ENCODE measurements at regions not wholly inside any gene's neighbourhood (a gene's known extent, or its start where the extent isn't known, plus 50 kb on each side); places are given as distances from the start of the nearest gene placed in this dataset.

DNA sequence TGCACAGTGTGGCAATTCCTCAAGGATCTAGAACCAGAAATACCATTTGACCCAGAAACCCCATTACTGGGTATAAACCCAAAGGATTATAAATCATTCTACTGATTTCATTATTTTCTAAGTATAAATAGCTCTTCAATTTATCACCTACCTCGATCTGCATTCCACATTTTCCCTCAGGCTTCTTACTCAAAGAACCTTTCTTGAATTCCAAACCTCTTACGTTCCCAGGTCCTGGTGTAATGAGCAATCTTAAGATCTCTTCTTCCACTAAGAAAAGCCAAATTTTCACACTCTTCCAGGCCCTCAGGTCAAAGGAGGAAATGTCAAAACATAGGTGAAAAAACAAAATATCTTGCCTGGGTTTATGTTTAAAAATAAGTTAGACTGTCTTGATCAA, 237.3 kb upstream of the GPC6 start:
- Histone ChIP-seq H3K4me3 (ENCODE audit: low read depth, low read length) (no peak overlapping the region), H3K27me3 (ENCODE audit: control insufficient read depth, insufficient read depth, low read length) (no peaks in the 10 kb centered on the region), H3K36me3 (ENCODE audit: control insufficient read depth, insufficient read depth, low read length) (no peaks in the 10 kb centered on the region)
- TF ChIP-seq, protein P1, sequence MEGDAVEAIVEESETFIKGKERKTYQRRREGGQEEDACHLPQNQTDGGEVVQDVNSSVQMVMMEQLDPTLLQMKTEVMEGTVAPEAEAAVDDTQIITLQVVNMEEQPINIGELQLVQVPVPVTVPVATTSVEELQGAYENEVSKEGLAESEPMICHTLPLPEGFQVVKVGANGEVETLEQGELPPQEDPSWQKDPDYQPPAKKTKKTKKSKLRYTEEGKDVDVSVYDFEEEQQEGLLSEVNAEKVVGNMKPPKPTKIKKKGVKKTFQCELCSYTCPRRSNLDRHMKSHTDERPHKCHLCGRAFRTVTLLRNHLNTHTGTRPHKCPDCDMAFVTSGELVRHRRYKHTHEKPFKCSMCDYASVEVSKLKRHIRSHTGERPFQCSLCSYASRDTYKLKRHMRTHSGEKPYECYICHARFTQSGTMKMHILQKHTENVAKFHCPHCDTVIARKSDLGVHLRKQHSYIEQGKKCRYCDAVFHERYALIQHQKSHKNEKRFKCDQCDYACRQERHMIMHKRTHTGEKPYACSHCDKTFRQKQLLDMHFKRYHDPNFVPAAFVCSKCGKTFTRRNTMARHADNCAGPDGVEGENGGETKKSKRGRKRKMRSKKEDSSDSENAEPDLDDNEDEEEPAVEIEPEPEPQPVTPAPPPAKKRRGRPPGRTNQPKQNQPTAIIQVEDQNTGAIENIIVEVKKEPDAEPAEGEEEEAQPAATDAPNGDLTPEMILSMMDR (IDR thresholded peaks at IDR 0.05; ENCODE audit: insufficient read depth, low read length, poor library complexity, severe bottlenecking) = no peak
- DNase-seq (ENCODE audit: low read depth) = no peak

DNA sequence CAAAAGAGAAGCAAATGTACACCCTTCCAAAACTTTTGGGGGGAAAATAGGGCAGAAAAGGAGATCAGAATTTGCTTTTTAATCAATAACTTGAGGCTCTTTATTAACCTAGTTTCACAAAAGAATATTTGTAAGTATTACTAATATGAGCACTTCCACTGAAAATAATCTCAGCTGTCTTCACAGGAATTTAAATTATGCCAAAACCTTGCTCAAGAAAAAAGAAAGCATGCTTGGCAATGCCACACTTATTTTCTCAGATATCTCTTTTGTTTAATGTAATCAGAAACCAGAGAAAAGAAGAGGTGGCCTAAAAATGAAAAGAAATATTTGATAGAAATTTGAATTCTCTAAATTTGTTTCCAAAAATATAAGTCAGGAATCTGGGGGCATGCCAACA, 234.9 kb upstream of the GPC6 start:
- Histone ChIP-seq H3K27me3 (ENCODE audit: control insufficient read depth, insufficient read depth, low read length) (no peaks in the 10 kb centered on the region), H3K36me3 (ENCODE audit: control insufficient read depth, insufficient read depth, low read length) (no peaks in the 10 kb centered on the region), H3K4me3 (ENCODE audit: low read depth, low read length) (no peak overlapping the region)
- TF ChIP-seq, protein P1 (IDR thresholded peaks at IDR 0.05; ENCODE audit: insufficient read depth, low read length, poor library complexity, severe bottlenecking) = no peak
- DNase-seq (ENCODE audit: low read depth) = no peak

DNA sequence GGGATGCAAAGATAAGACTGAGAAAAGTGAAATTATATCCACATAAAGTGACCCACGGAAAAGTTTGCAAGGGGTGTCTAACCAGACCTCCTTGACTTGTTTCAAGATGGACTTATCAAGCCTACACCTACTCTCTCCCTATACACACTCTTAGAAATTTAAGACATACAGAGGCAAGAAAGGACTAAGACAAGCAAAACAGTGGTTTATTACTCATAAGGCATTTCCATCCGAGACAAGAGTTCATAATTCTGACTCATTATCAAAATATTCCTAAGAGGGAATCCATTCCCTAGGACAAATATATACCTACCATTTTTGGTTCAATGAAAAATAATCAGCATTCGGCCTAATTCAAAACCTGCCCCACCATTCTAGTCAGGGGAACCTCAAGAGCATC, 232.6 kb upstream of the GPC6 start:
- Histone ChIP-seq H3K4me3 (ENCODE audit: low read depth, low read length) (no peak overlapping the region), H3K36me3 (ENCODE audit: control insufficient read depth, insufficient read depth, low read length) (no peaks in the 10 kb centered on the region), H3K27me3 (ENCODE audit: control insufficient read depth, insufficient read depth, low read length) (no peaks in the 10 kb centered on the region)
- no peak for DNase-seq (ENCODE audit: low read depth)
- TF ChIP-seq, protein P1 (IDR thresholded peaks at IDR 0.05; ENCODE audit: insufficient read depth, low read length, poor library complexity, severe bottlenecking) = no peak

DNA sequence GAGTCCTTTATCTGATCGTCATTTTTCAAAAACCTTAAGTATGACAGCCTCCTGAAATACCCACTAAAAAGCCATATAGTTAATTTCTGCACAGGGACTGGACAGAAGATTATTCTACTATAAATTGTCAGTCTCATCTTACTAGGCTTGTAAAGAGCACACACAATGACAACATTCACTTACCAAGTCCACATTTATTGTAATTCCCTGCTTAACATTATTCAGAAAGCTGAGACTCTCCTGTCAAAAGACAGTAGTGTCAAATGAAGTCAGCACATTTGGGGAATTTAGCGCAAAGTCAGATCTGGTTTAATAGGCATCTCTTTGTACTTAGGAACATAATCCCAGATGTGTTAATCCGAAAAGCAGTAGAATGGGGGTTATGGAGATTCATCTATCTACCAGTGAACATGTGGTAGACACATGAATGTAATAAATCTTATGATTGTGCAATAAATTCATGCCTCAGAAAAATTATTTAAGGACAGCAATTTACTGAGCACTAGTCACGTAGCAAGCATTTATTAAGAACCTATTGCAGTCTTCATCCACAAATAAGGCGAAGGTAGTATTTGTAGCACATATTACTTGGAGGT, 224.6 kb upstream of the GPC6 start:
- H3K27me3 ChIP-seq (ENCODE audit: control insufficient read depth, insufficient read depth, low read length) = no peaks in the 10 kb centered on the region
- TF ChIP-seq, protein P1 (IDR thresholded peaks at IDR 0.05; ENCODE audit: insufficient read depth, low read length, poor library complexity, severe bottlenecking) = no peak
- H3K36me3 ChIP-seq (ENCODE audit: control insufficient read depth, insufficient read depth, low read length) = no peaks in the 10 kb centered on the region
- no peak overlapping the region for H3K4me3 ChIP-seq (ENCODE audit: low read depth, low read length)
- DNase-seq (ENCODE audit: low read depth) = no peak

DNA sequence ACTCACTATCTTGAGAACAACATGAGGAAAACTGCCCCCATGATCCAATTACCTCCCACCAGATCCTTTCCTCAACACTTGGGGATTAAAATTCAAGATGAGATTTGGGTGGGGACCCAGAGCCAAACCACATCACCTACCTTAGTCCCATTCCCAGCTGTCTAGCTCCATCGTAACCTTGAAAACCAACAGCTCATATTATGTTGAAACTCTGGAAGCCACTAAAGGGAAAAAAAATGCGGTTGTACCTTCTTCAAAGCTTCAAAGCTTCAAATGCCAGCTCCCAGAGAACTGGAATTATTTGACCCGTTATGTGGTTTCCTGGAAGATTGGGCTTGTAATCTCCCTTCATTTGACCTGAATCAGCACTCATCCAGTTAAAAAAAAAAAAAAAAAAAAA, 223.1 kb upstream of the GPC6 start:
- TF ChIP-seq, protein P1 (IDR thresholded peaks at IDR 0.05; ENCODE audit: insufficient read depth, low read length, poor library complexity, severe bottlenecking) = no peak
- Histone ChIP-seq H3K27me3 (ENCODE audit: control insufficient read depth, insufficient read depth, low read length) (no peaks in the 10 kb centered on the region), H3K4me3 (ENCODE audit: low read depth, low read length) (no peak overlapping the region), H3K36me3 (ENCODE audit: control insufficient read depth, insufficient read depth, low read length) (no peaks in the 10 kb centered on the region)
- no peak for DNase-seq (ENCODE audit: low read depth)

DNA sequence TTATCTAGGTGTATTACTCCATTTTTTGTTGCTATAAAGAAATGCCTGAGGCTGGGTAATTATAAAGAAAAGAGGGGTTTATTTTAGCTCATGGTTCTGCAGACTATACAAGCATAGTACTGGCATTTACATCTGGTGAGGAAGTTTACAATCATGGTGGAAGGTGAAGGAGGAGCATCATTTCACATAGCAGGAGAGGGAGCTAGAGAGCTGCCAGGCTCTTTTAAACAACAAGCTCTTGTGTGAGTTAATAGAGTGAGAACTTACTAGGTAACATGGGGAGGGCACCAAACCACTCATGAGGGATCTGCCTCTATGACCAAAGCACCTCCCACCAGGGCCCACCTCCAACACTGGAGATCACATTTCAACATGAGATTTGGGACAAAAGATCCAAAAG, 221.7 kb upstream of the GPC6 start:
- no peak for DNase-seq (ENCODE audit: low read depth)
- H3K4me3 ChIP-seq (ENCODE audit: low read depth, low read length) = no peak overlapping the region

More for the DNA sequence above, 221.7 kb upstream of the GPC6 start:
- Histone ChIP-seq H3K36me3 (ENCODE audit: control insufficient read depth, insufficient read depth, low read length) (no peaks in the 10 kb centered on the region), H3K27me3 (ENCODE audit: control insufficient read depth, insufficient read depth, low read length) (no peaks in the 10 kb centered on the region)
- TF ChIP-seq, protein P1 (IDR thresholded peaks at IDR 0.05; ENCODE audit: insufficient read depth, low read length, poor library complexity, severe bottlenecking) = peak; percentile 21

Measured in kidney epithelial cell (primary cell).